DND-41 (cell line): ENCODE measurements at regions not wholly inside any gene's neighbourhood (a gene's known extent, or its start where the extent isn't known, plus 50 kb on each side); places are given as distances from the start of the nearest gene placed in this dataset.

Source experiments
- ATAC-seq: fragments of 200-7000 bp; cut with Tn5 transposase; 3 replicates; pipeline ENCODE4 v1.9.1; 2021; ENCODE audit warnings: low read depth; ENCODE audit not compliant: insufficient read depth
- DNase-seq: peaks from one replicate; pipeline ENCODE4 v3.0.0-alpha.2; 2020
- H2AFZ ChIP-seq: 2 replicates; pipeline ENCODE4 v1.6.0; 2012; ENCODE audit warnings: low read depth, low read length
- H3K27ac ChIP-seq: 2 replicates; pipeline ENCODE4 v1.5.1; 2012; ENCODE audit warnings: low read length, inconsistent platforms
- H3K27me3 ChIP-seq: fragments of 200-600 bp; sonication (generic); 2 replicates; pipeline ENCODE4 v1.6.0; 2012; ENCODE audit warnings: low read length, mild to moderate bottlenecking, inconsistent platforms; ENCODE audit not compliant: insufficient read depth, poor library complexity
- H3K36me3 ChIP-seq: 2 replicates; pipeline ENCODE4 v1.5.1; 2012; ENCODE audit warnings: low read length, inconsistent platforms; ENCODE audit not compliant: insufficient read depth
- H3K4me1 ChIP-seq: 2 replicates; pipeline ENCODE4 v1.5.1; 2012; ENCODE audit warnings: mild to moderate bottlenecking, low read length; ENCODE audit not compliant: insufficient read depth
- H3K4me2 ChIP-seq: 2 replicates; pipeline ENCODE4 v1.6.0; 2012; ENCODE audit warnings: mild to moderate bottlenecking, moderate library complexity, low read length, inconsistent platforms; ENCODE audit not compliant: insufficient read depth
- H3K4me3 ChIP-seq, 2 experiments: fragments of 200-600 bp in 1 of 2; shearing (Covaris generic) in 1 of 2; 2 replicates each; pipeline ENCODE4 v1.5.1; 2012 to 2016; ENCODE audit warnings: inconsistent platforms in 2 of 2, low read length in 2 of 2, mild to moderate bottlenecking in 2 of 2, low read depth in 1 of 2, moderate library complexity in 1 of 2
- H3K79me2 ChIP-seq: 2 replicates; pipeline ENCODE4 v1.6.0; 2012; ENCODE audit warnings: low read length, inconsistent platforms; ENCODE audit not compliant: insufficient read depth
- H3K9ac ChIP-seq: 2 replicates; pipeline ENCODE4 v1.6.0; 2012; ENCODE audit warnings: low read depth, mild to moderate bottlenecking, inconsistent platforms, low read length, moderate library complexity
- H3K9me3 ChIP-seq: 2 replicates; pipeline ENCODE4 v1.5.1; 2012; ENCODE audit warnings: low read length, moderate library complexity, mild to moderate bottlenecking, inconsistent platforms; ENCODE audit not compliant: insufficient read depth, severe bottlenecking
- H4K20me1 ChIP-seq: 2 replicates; pipeline ENCODE4 v1.6.0; 2012; ENCODE audit warnings: low read length; ENCODE audit not compliant: insufficient read depth
- CTCF ChIP-seq: IDR thresholded peaks from 2 replicates; pipeline ENCODE4 v1.5.1; 2012; ENCODE audit warnings: borderline replicate concordance, low read length, moderate library complexity, mild to moderate bottlenecking; ENCODE audit not compliant: poor library complexity, severe bottlenecking; ENCODE audit errors: extremely low read depth
- EZH2 ChIP-seq: IDR thresholded peaks from 3 replicates; pipeline ENCODE4 v1.6.1; 2012; ENCODE audit warnings: borderline replicate concordance, low read depth, mild to moderate bottlenecking, moderate library complexity, low read length, inconsistent platforms; ENCODE audit not compliant: severe bottlenecking

GRCh38 chr1:69410457-69410850, 157.3 kb upstream of the LRRC7 start:
- Histone ChIP-seq H3K4me1 (no peaks in the 10 kb centered on the region), H3K36me3 (no peaks in the 10 kb centered on the region), H3K9me3 (no peaks in the 10 kb centered on the region), H2AFZ (no peak overlapping the region), H3K27me3 (no peaks in the 10 kb centered on the region), H3K4me2 (no peak overlapping the region), H3K4me3 (no peak overlapping the region), H4K20me1 (no peaks in the 10 kb centered on the region), H3K9ac (no peak overlapping the region), H3K79me2 (no peaks in the 10 kb centered on the region), H3K27ac (no peak overlapping the region)
- ATAC-seq (no peak), DNase-seq (no peak)
- TF ChIP-seq EZH2 (no peak), CTCF (no peak)

- no peaks in the 10 kb centered on the region for H3K79me2 ChIP-seq
- DNase-seq (no peak), ATAC-seq (no peak)
- H3K36me3 ChIP-seq: no peaks in the 10 kb centered on the region
- H2AFZ ChIP-seq: no peak overlapping the region
- no peak overlapping the region for H3K4me3 ChIP-seq
- no peak overlapping the region for H3K4me2 ChIP-seq
- no peaks in the 10 kb centered on the region for H3K9me3 ChIP-seq
- no peaks in the 10 kb centered on the region for H3K27me3 ChIP-seq
- no peak overlapping the region for H3K27ac ChIP-seq
- TF ChIP-seq EZH2 (no peak), CTCF (no peak)
- H3K4me1 ChIP-seq: no peaks in the 10 kb centered on the region
- H4K20me1 ChIP-seq: no peaks in the 10 kb centered on the region
- H3K9ac ChIP-seq: no peak overlapping the region
Measured at GRCh38 chr1:69410893-69411292, 156.8 kb upstream of the LRRC7 start.

GRCh38 chr1:69411617-69412016, 156.1 kb upstream of the LRRC7 start:
- Histone ChIP-seq H2AFZ (no peak overlapping the region), H3K36me3 (no peaks in the 10 kb centered on the region), H3K27me3 (no peaks in the 10 kb centered on the region), H3K4me3 (no peak overlapping the region), H3K9ac (no peak overlapping the region), H3K4me1 (no peaks in the 10 kb centered on the region), H3K9me3 (no peaks in the 10 kb centered on the region), H3K79me2 (no peaks in the 10 kb centered on the region), H4K20me1 (no peaks in the 10 kb centered on the region), H3K4me2 (no peak overlapping the region), H3K27ac (no peak overlapping the region)
- ATAC-seq (no peak), DNase-seq (no peak)
- TF ChIP-seq CTCF (no peak), EZH2 (no peak)

GRCh38 chr1:69413129-69413528, 154.6 kb upstream of the LRRC7 start:
- Histone ChIP-seq H3K27ac (no peak overlapping the region), H4K20me1 (no peaks in the 10 kb centered on the region), H3K27me3 (no peaks in the 10 kb centered on the region), H3K4me3 (no peak overlapping the region), H3K4me1 (no peaks in the 10 kb centered on the region), H3K36me3 (no peaks in the 10 kb centered on the region), H3K4me2 (no peak overlapping the region), H2AFZ (no peak overlapping the region), H3K9me3 (no peaks in the 10 kb centered on the region), H3K9ac (no peak overlapping the region), H3K79me2 (no peaks in the 10 kb centered on the region)
- no peak for TF ChIP-seq EZH2
- TF ChIP-seq CTCF: no peak
- ATAC-seq (no peak), DNase-seq (no peak)
